Choroid plexus epithelial cell (primary cell): ENCODE measurements at regions not wholly inside any gene's neighbourhood (a gene's known extent, or its start where the extent isn't known, plus 50 kb on each side); places are given as distances from the start of the nearest gene placed in this dataset.

Experiments used
- DNase-seq: peaks from one replicate; pipeline ENCODE4 v3.0.0-alpha.2; 2010; ENCODE audit warnings: low read depth
- H3K4me3 ChIP-seq: 2 replicates; pipeline ENCODE4 v1.5.1; 2011; ENCODE audit warnings: low read depth, mild to moderate bottlenecking, control low read depth, low read length, moderate library complexity
- CTCF ChIP-seq: conservative IDR thresholded peaks from 2 replicates; pipeline ENCODE4 v1.5.1; 2011; ENCODE audit warnings: low read depth, mild to moderate bottlenecking, control low read depth, inconsistent platforms, low read length, moderate library complexity

- DNase-seq: no peak
- no peak for TF ChIP-seq CTCF
- H3K4me3 ChIP-seq: no peak overlapping the region
Measured at GRCh38 chr13:81224209-81224833, 883.4 kb upstream of the SPRY2 start.

GRCh38 chr13:81223778-81224177, 882.9 kb upstream of the SPRY2 start:
- DNase-seq: no peak
- TF ChIP-seq CTCF: no peak

GRCh38 chr13:81211713-81212112, 870.8 kb upstream of the SPRY2 start:
- no peak overlapping the region for H3K4me3 ChIP-seq
- no peak for TF ChIP-seq CTCF
- DNase-seq: no peak

More at GRCh38 chr13:81223778-81224177, 882.9 kb upstream of the SPRY2 start:
- H3K4me3 ChIP-seq: no peak overlapping the region

DNA sequence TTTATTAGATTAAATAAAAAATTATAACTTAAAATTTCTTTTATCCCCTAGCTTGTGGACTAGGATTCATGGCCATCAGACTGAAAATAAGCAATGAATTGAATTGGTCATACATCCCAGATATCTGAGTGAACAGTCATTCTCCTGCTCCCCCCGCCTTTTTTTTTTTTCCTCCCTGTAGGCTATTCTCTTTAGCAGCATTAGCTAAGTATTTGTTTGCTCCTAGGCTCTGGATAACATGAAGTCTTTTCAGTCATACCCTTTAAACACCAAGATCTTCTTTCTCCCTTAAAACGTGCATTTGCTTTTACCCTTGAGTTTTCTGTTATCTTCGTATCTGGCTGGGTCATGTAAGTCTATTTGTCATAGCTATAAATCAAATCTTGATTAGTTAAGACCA, 866.7 kb upstream of the SPRY2 start:
- no peak for TF ChIP-seq CTCF
- no peak overlapping the region for H3K4me3 ChIP-seq
- no peak for DNase-seq

- no peak for TF ChIP-seq CTCF
- no peak for DNase-seq
- H3K4me3 ChIP-seq: no peak overlapping the region
Measured at GRCh38 chr13:81207231-81207630, 866.3 kb upstream of the SPRY2 start.

- no peak for DNase-seq
- no peak for TF ChIP-seq CTCF
- H3K4me3 ChIP-seq: no peak overlapping the region
Measured at GRCh38 chr13:81203783-81204182, 862.9 kb upstream of the SPRY2 start.

- no peak for TF ChIP-seq CTCF
- H3K4me3 ChIP-seq: no peak overlapping the region
- DNase-seq: no peak
Measured at GRCh38 chr13:81199956-81200355, 859.0 kb upstream of the SPRY2 start.
